H9 (cell line): ENCODE measurements at regions not wholly inside any gene's neighbourhood (a gene's known extent, or its start where the extent isn't known, plus 50 kb on each side); places are given as distances from the start of the nearest gene placed in this dataset.

ENCODE experiments used
- DNase-seq: peaks from one replicate; pipeline ENCODE4 v3.0.0-alpha.2; 2017
- H2AFZ ChIP-seq: one replicate; pipeline ENCODE4 v1.6.1; 2013; ENCODE audit warnings: mild to moderate bottlenecking, low read length, control low read depth, moderate library complexity
- H2AK5ac ChIP-seq: 2 replicates; pipeline ENCODE4 v1.6.1; 2013; ENCODE audit warnings: low read length, control low read depth, mixed read lengths; ENCODE audit not compliant: insufficient read length
- H2BK120ac ChIP-seq: one replicate; pipeline ENCODE4 v1.6.1; 2013; ENCODE audit warnings: low read depth, mild to moderate bottlenecking, low read length, control low read depth, inconsistent platforms; ENCODE audit not compliant: poor library complexity, severe bottlenecking
- H2BK12ac ChIP-seq: 2 replicates; pipeline ENCODE4 v1.6.1; 2013; ENCODE audit warnings: low read length, control low read depth, mixed read lengths, low read depth; ENCODE audit not compliant: insufficient read length
- H2BK15ac ChIP-seq: 2 replicates; pipeline ENCODE4 v1.6.1; 2013; ENCODE audit warnings: low read depth, low read length, control low read depth
- H2BK20ac ChIP-seq: one replicate; pipeline ENCODE4 v1.6.1; 2013; ENCODE audit warnings: low read depth, mild to moderate bottlenecking, low read length, control low read depth, inconsistent platforms; ENCODE audit not compliant: poor library complexity, severe bottlenecking
- H2BK5ac ChIP-seq: 2 replicates; pipeline ENCODE4 v1.6.1; 2013; ENCODE audit warnings: low read length, control low read depth, mixed read lengths; ENCODE audit not compliant: insufficient read length
- H3K14ac ChIP-seq: 2 replicates; pipeline ENCODE4 v1.6.1; 2013; ENCODE audit warnings: low read length, control low read depth; ENCODE audit not compliant: insufficient read depth
- H3K18ac ChIP-seq: 2 replicates; pipeline ENCODE4 v1.6.1; 2013; ENCODE audit warnings: low read depth, mild to moderate bottlenecking, mixed read lengths, low read length, control low read depth; ENCODE audit not compliant: insufficient read length
- H3K23ac ChIP-seq: 2 replicates; pipeline ENCODE4 v1.6.1; 2013; ENCODE audit warnings: low read length, control low read depth, mixed read lengths, low read depth; ENCODE audit not compliant: insufficient read length
- H3K23me2 ChIP-seq: 2 replicates; pipeline ENCODE4 v1.6.1; 2013; ENCODE audit warnings: low read depth, mild to moderate bottlenecking, mixed read lengths, low read length, control low read depth; ENCODE audit not compliant: insufficient read length, poor library complexity, severe bottlenecking
- H3K27ac ChIP-seq: 2 replicates; pipeline ENCODE4 v1.5.1; 2013; ENCODE audit warnings: low read length, control low read depth, mixed read lengths, low read depth; ENCODE audit not compliant: insufficient read length
- H3K27me3 ChIP-seq: 2 replicates; pipeline ENCODE4 v1.6.1; 2013; ENCODE audit warnings: low read length, control low read depth, inconsistent platforms; ENCODE audit not compliant: insufficient read depth
- H3K4ac ChIP-seq: 2 replicates; pipeline ENCODE4 v1.6.1; 2013; ENCODE audit warnings: low read depth, mild to moderate bottlenecking, control low read depth, inconsistent platforms, low read length, moderate library complexity
- H3K4me1 ChIP-seq: 2 replicates; pipeline ENCODE4 v1.6.1; 2013; ENCODE audit warnings: low read length, control low read depth, inconsistent platforms; ENCODE audit not compliant: insufficient read depth
- H3K4me2 ChIP-seq: 2 replicates; pipeline ENCODE4 v1.6.1; 2013; ENCODE audit warnings: low read length, control low read depth, mixed read lengths; ENCODE audit not compliant: insufficient read length, insufficient read depth
- H3K56ac ChIP-seq: 2 replicates; pipeline ENCODE4 v1.6.1; 2013; ENCODE audit warnings: low read depth, mild to moderate bottlenecking, mixed read lengths, low read length, control low read depth; ENCODE audit not compliant: insufficient read length
- H3K79me1 ChIP-seq: 2 replicates; pipeline ENCODE4 v1.6.1; 2013; ENCODE audit warnings: low read depth, mild to moderate bottlenecking, moderate library complexity, low read length, control low read depth, inconsistent platforms; ENCODE audit not compliant: insufficient read depth, poor library complexity, severe bottlenecking
- H3K79me2 ChIP-seq: 2 replicates; pipeline ENCODE4 v1.6.1; 2013; ENCODE audit warnings: low read length, control low read depth, inconsistent platforms; ENCODE audit not compliant: insufficient read depth
- H3K9ac ChIP-seq: 2 replicates; pipeline ENCODE4 v1.6.1; 2013; ENCODE audit warnings: low read length, control low read depth, mixed read lengths; ENCODE audit not compliant: insufficient read length; ENCODE audit errors: extremely low read depth
- H3K9me3 ChIP-seq: one replicate; pipeline ENCODE4 v1.6.1; 2013; ENCODE audit warnings: low read depth, low read length, inconsistent platforms; ENCODE audit not compliant: control insufficient read depth
- H3T11ph ChIP-seq: one replicate; pipeline ENCODE4 v1.6.1; 2013; ENCODE audit warnings: mild to moderate bottlenecking, low read length, control low read depth, inconsistent platforms
- H4K20me1 ChIP-seq: one replicate; pipeline ENCODE4 v1.6.1; 2013; ENCODE audit not compliant: control insufficient read depth, insufficient read length, insufficient read depth
- H4K5ac ChIP-seq: 2 replicates; pipeline ENCODE4 v1.6.1; 2013; ENCODE audit warnings: low read depth, mild to moderate bottlenecking, mixed read lengths, low read length, control low read depth; ENCODE audit not compliant: insufficient read length
- H4K8ac ChIP-seq: replicated peaks from 2 replicates; pipeline ENCODE4 v1.6.1; 2013; ENCODE audit warnings: low read length, control low read depth, mixed read lengths, low read depth; ENCODE audit not compliant: insufficient read length
- H4K91ac ChIP-seq: 2 replicates; pipeline ENCODE4 v1.6.1; 2013; ENCODE audit warnings: low read depth, mild to moderate bottlenecking, moderate library complexity, mixed read lengths, low read length, control low read depth; ENCODE audit not compliant: insufficient read length
- H3K27ac Mint-ChIP-seq, 3 experiments: 2 replicates in 2 of 3; 3 replicates in 1 of 3; pipeline ENCODE4 v1.8.0; 2020 to 2021; ENCODE audit warnings: mixed read lengths in 3 of 3, mild to moderate bottlenecking in 1 of 3, moderate library complexity in 1 of 3
- H3K27me3 Mint-ChIP-seq: 2 replicates; pipeline ENCODE4 v1.8.0; 2021; ENCODE audit warnings: low read depth, mild to moderate bottlenecking, moderate library complexity, mixed read lengths
- H3K36me3 Mint-ChIP-seq, 3 experiments: 2 replicates in 2 of 3; 3 replicates in 1 of 3; pipeline ENCODE4 v1.8.0; 2020 to 2021; ENCODE audit warnings: low read depth in 3 of 3, mixed read lengths in 3 of 3; ENCODE audit not compliant: insufficient read depth in 1 of 3
- H3K4me1 Mint-ChIP-seq, 2 experiments: 2 replicates each; pipeline ENCODE4 v1.8.0; 2020; ENCODE audit warnings: mixed read lengths in 2 of 2
- H3K4me3 Mint-ChIP-seq, 2 experiments: 2 replicates in 1 of 2; 3 replicates in 1 of 2; pipeline ENCODE4 v1.8.0; 2020 to 2021; ENCODE audit warnings: mild to moderate bottlenecking in 2 of 2, mixed read lengths in 2 of 2, moderate library complexity in 1 of 2
- H3K9me3 Mint-ChIP-seq, 2 experiments: 2 replicates in 1 of 2; 3 replicates in 1 of 2; pipeline ENCODE4 v1.8.0; 2020; ENCODE audit warnings: mild to moderate bottlenecking in 2 of 2, mixed read lengths in 2 of 2, moderate library complexity in 1 of 2
- WGBS: extraction: QIAGEN DNeasy Blood & Tissue Kit; methylation state at CpG from one replicate; pipeline ENCODE4 v1.1.7; 2013; ENCODE audit warnings: missing lambda C conversion rate, low lambda C conversion rate, mixed read lengths; ENCODE audit not compliant: insufficient read length; ENCODE audit errors: extremely low coverage; 5-methylcytosine and 5-hydroxymethylcytosine counted together
- TF ChIP-seq, protein P1 (sequence below): fragments of 200-600 bp; sonication (generic); conservative IDR thresholded peaks from 3 replicates; pipeline ENCODE4 v1.8.0; 2021; ENCODE audit warnings: antibody characterized with exemption, mild to moderate bottlenecking

DNA sequence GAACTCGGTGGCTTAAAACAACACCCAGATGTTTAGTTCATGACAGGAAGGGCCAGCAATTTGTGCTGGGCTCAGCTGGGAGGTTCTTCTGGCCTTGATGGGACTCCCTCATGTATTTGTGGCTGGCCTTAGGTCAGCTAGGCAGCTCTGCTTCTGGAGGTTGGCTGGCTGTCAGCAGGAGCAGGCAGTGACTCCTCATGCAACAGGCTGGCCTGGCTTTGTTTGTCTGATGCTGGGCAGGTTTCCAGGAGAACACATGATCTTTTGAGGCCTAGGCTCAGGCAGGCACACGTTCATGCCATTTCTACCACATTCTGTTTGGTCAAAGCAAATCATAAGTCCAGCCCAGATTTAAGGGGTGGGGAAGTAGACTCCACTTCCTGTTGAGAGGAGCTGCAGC lies 571.2 kb downstream of the TBC1D22A start:
- no CpG with 5 or more reads among the region's 2 CpGs for WGBS
- Histone ChIP-seq H3K23me2 (no peaks in the 10 kb centered on the region), H3K79me2 (no peaks in the 10 kb centered on the region), H4K5ac (no peak overlapping the region), H3K18ac (no peak overlapping the region), H4K8ac (no peak overlapping the region), H3K4me1 (no peaks in the 10 kb centered on the region), H3K14ac (no peak overlapping the region), H3K27ac (no peak overlapping the region), H2BK20ac (no peak overlapping the region), H4K91ac (no peak overlapping the region), H4K20me1 (no peaks in the 10 kb centered on the region), H2AK5ac (no peak overlapping the region), H2BK120ac (no peak overlapping the region), H2BK15ac (no peak overlapping the region), H2BK12ac (no peak overlapping the region), H3K9me3 (peaks cover 86% of the 10 kb centered on the region), H3K23ac (no peak overlapping the region), H3K9ac (no peak overlapping the region), H3K56ac (no peak overlapping the region), H3K4ac (no peak overlapping the region), H3K27me3 (no peaks in the 10 kb centered on the region), H2BK5ac (no peak overlapping the region), H3K79me1 (no peaks in the 10 kb centered on the region), H3K4me2 (no peak overlapping the region), H3T11ph (no peak overlapping the region), H2AFZ (no peak overlapping the region)
- DNase-seq: no peak
- no peak overlapping the region for H3K4me3 Mint-ChIP-seq
- H3K4me1 Mint-ChIP-seq: no peaks in the 10 kb centered on the region
- TF ChIP-seq, protein P1, sequence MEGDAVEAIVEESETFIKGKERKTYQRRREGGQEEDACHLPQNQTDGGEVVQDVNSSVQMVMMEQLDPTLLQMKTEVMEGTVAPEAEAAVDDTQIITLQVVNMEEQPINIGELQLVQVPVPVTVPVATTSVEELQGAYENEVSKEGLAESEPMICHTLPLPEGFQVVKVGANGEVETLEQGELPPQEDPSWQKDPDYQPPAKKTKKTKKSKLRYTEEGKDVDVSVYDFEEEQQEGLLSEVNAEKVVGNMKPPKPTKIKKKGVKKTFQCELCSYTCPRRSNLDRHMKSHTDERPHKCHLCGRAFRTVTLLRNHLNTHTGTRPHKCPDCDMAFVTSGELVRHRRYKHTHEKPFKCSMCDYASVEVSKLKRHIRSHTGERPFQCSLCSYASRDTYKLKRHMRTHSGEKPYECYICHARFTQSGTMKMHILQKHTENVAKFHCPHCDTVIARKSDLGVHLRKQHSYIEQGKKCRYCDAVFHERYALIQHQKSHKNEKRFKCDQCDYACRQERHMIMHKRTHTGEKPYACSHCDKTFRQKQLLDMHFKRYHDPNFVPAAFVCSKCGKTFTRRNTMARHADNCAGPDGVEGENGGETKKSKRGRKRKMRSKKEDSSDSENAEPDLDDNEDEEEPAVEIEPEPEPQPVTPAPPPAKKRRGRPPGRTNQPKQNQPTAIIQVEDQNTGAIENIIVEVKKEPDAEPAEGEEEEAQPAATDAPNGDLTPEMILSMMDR: no peak
- H3K27me3 Mint-ChIP-seq: peaks cover 6% of the 10 kb centered on the region
- H3K27ac Mint-ChIP-seq: no peak overlapping the region
- peaks cover 11 to 56% (median 17%) of the 10 kb centered on the region in 3 experiments; a peak in 6 of 7 replicates for H3K36me3 Mint-ChIP-seq
- H3K9me3 Mint-ChIP-seq: peaks cover 89 to 92% of the 10 kb centered on the region in 2 experiments
